Superior temporal gyrus (tissue), 1 donor: ENCODE measurements at regions not wholly inside any gene's neighbourhood (a gene's known extent, or its start where the extent isn't known, plus 50 kb on each side); places are given as distances from the start of the nearest gene placed in this dataset.
"Not testable (repeated sequence)": the region's sequence is repeated elsewhere in the genome, so short reads cannot be mapped to it uniquely, and the experiment has no call there.

ENCODE experiments used
- DNase-seq: peaks from one replicate; pipeline ENCODE4 v3.0.0-alpha.2; 2016; ENCODE audit errors: extremely low spot score

DNA sequence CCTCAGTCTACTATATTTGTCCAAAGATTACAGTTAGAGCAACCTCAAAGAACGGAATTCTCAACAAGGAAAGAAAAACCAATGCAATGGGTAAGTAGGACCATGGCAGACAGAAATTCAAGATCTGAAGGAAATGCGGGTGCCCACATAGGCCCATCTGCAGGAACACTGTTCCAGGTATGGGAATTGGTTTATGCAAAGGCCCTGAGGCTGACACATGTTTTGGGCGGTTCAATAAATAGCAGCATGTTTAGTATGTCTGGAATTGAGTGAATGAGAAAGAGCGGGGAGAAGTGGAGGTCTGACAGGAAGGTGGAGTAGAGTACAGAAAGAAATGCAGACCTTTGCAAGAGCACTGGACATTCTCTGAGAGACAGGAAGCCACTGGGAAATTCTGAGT is 164.7 kb upstream of the KLF12 start:
- no peak for DNase-seq

GRCh38 chr13:74289861-74290773 is 155.9 kb upstream of the KLF12 start:
- peak; percentile 88 for DNase-seq

- DNase-seq = no peak
Measured at GRCh38 chr13:74289107-74289506, 154.9 kb upstream of the KLF12 start.

DNA sequence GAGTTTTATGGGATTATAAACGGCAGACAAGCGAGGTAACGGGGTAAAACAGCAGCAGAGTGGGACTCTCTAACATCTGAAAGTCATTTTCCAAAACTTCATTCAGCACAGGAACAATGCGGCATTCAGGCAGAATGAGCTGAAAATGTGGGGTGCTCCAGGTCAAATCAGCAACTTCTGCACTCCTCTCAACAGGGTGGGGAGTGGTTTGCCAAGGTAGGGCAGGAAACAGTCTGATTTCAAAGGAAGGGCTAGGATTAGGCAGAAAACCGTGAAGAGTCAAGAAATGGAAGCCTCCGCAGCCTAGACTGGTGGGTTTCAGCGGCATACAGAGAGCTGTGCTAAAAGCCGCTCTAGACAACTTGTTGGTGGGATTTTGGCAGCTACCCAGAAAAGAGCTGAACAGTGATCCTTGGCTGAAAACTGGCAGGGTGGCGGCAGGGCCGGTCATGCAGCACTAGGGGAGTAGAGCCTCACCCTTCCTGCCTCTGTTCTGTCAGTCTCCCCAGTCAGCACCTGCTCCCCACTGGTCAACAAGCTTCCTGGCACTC is 154.2 kb upstream of the KLF12 start:
- peak; percentile 53 for DNase-seq

GRCh38 chr13:74287724-74288169 is 153.5 kb upstream of the KLF12 start:
- DNase-seq = peak; percentile 86

- no peak for DNase-seq
Measured at GRCh38 chr13:74280795-74281490, 146.7 kb upstream of the KLF12 start.

GRCh38 chr13:74280093-74280794 is 146.0 kb upstream of the KLF12 start:
- DNase-seq = no peak

DNA sequence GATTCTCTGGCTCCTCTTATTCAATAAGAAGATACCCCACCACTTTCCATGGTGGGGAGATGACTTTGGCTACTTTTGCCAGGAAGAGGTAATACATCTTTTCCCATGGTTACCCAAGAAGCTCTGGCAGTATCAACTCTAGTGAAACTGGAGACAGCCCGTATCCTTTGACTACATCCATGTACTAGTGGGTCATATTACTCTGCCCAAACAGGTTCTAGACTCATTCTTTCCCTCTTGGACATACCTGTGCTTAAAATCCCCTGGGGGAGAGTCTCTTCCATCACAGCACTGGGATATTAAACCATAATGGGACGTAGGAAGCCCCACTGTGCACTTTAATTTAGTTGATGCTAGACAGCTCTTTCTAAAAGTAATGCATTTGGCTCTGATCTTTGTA is 144.7 kb upstream of the KLF12 start:
- DNase-seq = no peak

GRCh38 chr13:74274916-74275315 is 140.7 kb upstream of the KLF12 start:
- DNase-seq = no peak

DNA sequence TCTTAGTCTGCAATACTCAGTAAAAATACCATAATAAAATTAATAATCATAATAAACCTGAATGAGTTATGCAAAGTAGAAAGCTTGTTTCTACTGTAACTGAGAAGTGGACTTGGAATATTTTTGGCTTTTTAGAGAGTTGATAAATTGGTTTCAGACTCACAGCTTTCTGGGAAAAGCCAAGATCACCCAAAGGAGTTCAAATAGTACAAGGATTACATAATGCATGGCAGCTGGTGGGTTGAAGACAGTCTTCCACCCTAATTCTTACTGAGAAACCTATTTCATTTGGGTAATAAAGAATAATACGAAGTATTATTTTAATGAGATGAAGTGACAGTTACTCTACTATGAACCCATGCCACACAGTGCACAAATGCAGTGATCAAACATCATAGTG is 139.4 kb upstream of the KLF12 start:
- DNase-seq = no peak

GRCh38 chr13:74272826-74273225 is 138.6 kb upstream of the KLF12 start:
- DNase-seq = no peak

GRCh38 chr13:74270018-74270417 is 135.8 kb upstream of the KLF12 start:
- DNase-seq = no peak

- no peak for DNase-seq
Measured at GRCh38 chr13:74266861-74267260, 132.7 kb upstream of the KLF12 start.

GRCh38 chr13:74266309-74266708 is 132.1 kb upstream of the KLF12 start:
- no peak for DNase-seq

DNA sequence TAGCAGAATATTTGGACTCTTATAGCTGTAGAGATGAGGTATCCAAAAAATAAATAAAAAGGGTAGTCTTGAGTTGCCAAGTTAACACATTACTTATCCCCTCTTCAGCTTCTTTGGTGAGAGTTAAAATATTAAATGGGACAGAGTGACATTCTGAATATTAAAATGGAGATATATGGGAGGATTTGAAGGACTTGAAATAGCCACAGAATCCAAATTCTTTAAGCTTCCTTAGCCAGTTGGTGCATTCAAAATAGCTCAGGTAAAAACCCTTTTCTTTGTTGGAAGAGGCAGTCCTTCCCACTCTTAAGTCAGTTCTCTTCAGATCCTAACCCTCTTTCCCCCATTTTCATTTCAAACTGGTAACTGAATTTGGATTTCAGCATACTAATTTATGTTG is 130.1 kb upstream of the KLF12 start:
- no peak for DNase-seq

- not testable (repeated sequence) for DNase-seq
Measured at GRCh38 chr13:74260420-74260819, 126.2 kb upstream of the KLF12 start.

- no peak for DNase-seq
Measured at GRCh38 chr13:74259641-74260040, 125.4 kb upstream of the KLF12 start.

DNA sequence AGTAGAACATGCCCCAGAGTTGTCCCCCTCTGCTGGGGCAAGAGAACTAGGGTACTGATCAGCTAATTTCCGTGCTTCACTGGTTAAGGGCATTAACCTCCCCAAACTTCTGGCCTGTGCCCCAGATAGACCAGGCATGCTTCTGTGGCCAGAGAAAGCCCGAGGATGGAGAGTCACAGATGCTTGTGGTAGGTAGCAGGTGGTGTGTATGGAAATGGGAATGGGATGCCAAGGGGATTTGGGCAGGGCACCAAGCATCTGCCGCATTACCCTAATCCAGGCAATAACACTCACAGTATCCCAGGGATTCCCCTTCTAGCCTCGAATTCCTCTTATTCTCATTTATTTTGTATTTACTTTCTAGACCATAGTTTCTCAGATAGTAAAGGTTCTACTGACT is 124.8 kb upstream of the KLF12 start:
- no peak for DNase-seq

DNA sequence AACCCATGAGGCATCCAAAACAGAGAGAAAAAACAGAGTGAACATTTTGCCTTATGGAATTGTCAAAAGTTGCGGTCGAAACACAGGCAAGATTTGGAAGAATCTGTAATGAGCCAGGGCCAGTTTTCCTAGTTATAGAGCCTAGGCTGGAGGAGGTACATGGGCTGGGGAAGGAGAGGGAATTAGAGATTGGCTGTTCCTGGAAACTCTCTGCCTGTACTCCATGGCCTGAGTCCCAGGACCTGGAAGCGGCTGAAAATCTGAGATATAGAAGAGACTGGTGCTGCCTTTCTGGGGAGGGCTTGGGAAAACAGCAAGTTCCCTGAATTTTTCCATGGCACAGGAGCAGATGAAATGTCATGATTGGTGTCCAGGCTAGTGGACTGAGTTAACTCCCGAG is 122.8 kb upstream of the KLF12 start:
- no peak for DNase-seq

DNA sequence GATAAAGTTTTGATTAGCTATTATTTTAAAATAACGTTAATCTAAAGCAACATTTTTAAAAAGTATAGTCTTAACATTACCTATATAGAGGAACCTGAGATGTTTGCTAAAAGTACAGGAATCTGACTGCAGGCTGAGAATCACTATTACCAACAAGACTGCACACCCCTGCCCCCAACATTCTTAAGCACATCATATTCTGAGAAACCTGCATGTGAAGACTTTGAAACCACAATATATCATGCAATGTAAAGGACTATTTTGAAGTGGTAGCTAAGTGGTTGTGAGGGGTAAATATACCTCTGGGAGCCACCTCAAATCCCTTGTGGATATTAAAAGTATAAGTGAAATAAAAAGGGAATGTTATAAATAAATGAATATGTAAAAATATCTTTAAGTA is 119.0 kb upstream of the KLF12 start:
- no peak for DNase-seq

- DNase-seq = no peak
Measured at GRCh38 chr13:74251778-74252519, 117.7 kb upstream of the KLF12 start.
